ENCODE measurements at regions not wholly inside any gene's neighbourhood (a gene's known extent, or its start where the extent isn't known, plus 50 kb on each side); places are given as distances from the start of the nearest gene placed in this dataset.

GRCh38 chr16:62926121-62926801 is 890.0 kb upstream of the CDH8 start:
- no peak for DNase-seq

GRCh38 chr16:62921904-62922303 is 885.7 kb upstream of the CDH8 start:
- DNase-seq: no peak

- DNase-seq: no peak
Measured at GRCh38 chr16:62913924-62914323, 877.7 kb upstream of the CDH8 start.

- no peak for DNase-seq
Measured at GRCh38 chr16:62913333-62913732, 877.1 kb upstream of the CDH8 start.

GRCh38 chr16:62909597-62909996 is 873.4 kb upstream of the CDH8 start:
- DNase-seq: no peak

- DNase-seq: no peak
Measured at GRCh38 chr16:62907562-62907961, 871.3 kb upstream of the CDH8 start.

GRCh38 chr16:62903961-62904502 is 867.8 kb upstream of the CDH8 start:
- DNase-seq: no peak

GRCh38 chr16:62899737-62900136 is 863.5 kb upstream of the CDH8 start:
- DNase-seq: no peak

- no peak for DNase-seq
Measured at GRCh38 chr16:62889097-62889496, 852.9 kb upstream of the CDH8 start.

- DNase-seq: no peak
Measured at GRCh38 chr16:62883509-62883908, 847.3 kb upstream of the CDH8 start.

GRCh38 chr16:62882552-62883221 is 846.4 kb upstream of the CDH8 start:
- DNase-seq: no peak

GRCh38 chr16:62876133-62876532 is 839.9 kb upstream of the CDH8 start:
- no peak for DNase-seq

- no peak for DNase-seq
Measured at GRCh38 chr16:62872339-62872738, 836.1 kb upstream of the CDH8 start.

- DNase-seq: no peak
Measured at GRCh38 chr16:62870554-62870953, 834.3 kb upstream of the CDH8 start.

GRCh38 chr16:62869837-62870236 is 833.6 kb upstream of the CDH8 start:
- DNase-seq: no peak

- no peak for DNase-seq
Measured at GRCh38 chr16:62863139-62863538, 826.9 kb upstream of the CDH8 start.

- no peak for DNase-seq
Measured at GRCh38 chr16:62853887-62854286, 817.6 kb upstream of the CDH8 start.

- no peak for DNase-seq
Measured at GRCh38 chr16:62846399-62847057, 810.3 kb upstream of the CDH8 start.

- DNase-seq: no peak
Measured at GRCh38 chr16:62832214-62832613, 796.0 kb upstream of the CDH8 start.

- no peak for DNase-seq
Measured at GRCh38 chr16:62831235-62831850, 795.1 kb upstream of the CDH8 start.

GRCh38 chr16:62829607-62830006 is 793.4 kb upstream of the CDH8 start:
- no peak for DNase-seq

GRCh38 chr16:62829084-62829483 is 792.8 kb upstream of the CDH8 start:
- no peak for DNase-seq

GRCh38 chr16:62821824-62822223 is 785.6 kb upstream of the CDH8 start:
- no peak for DNase-seq
